H9 (cell line): ENCODE measurements at regions not wholly inside any gene's neighbourhood (a gene's known extent, or its start where the extent isn't known, plus 50 kb on each side); places are given as distances from the start of the nearest gene placed in this dataset.

Source experiments
- DNase-seq: peaks from one replicate; pipeline ENCODE4 v3.0.0-alpha.2; 2017
- H2AFZ ChIP-seq: one replicate; pipeline ENCODE4 v1.6.1; 2013; ENCODE audit warnings: mild to moderate bottlenecking, low read length, control low read depth, moderate library complexity
- H2AK5ac ChIP-seq: 2 replicates; pipeline ENCODE4 v1.6.1; 2013; ENCODE audit warnings: low read length, control low read depth, mixed read lengths; ENCODE audit not compliant: insufficient read length
- H2BK120ac ChIP-seq: one replicate; pipeline ENCODE4 v1.6.1; 2013; ENCODE audit warnings: low read depth, mild to moderate bottlenecking, low read length, control low read depth, inconsistent platforms; ENCODE audit not compliant: poor library complexity, severe bottlenecking
- H2BK12ac ChIP-seq: 2 replicates; pipeline ENCODE4 v1.6.1; 2013; ENCODE audit warnings: low read length, control low read depth, mixed read lengths, low read depth; ENCODE audit not compliant: insufficient read length
- H2BK15ac ChIP-seq: 2 replicates; pipeline ENCODE4 v1.6.1; 2013; ENCODE audit warnings: low read depth, low read length, control low read depth
- H2BK20ac ChIP-seq: one replicate; pipeline ENCODE4 v1.6.1; 2013; ENCODE audit warnings: low read depth, mild to moderate bottlenecking, low read length, control low read depth, inconsistent platforms; ENCODE audit not compliant: poor library complexity, severe bottlenecking
- H2BK5ac ChIP-seq: 2 replicates; pipeline ENCODE4 v1.6.1; 2013; ENCODE audit warnings: low read length, control low read depth, mixed read lengths; ENCODE audit not compliant: insufficient read length
- H3K14ac ChIP-seq: 2 replicates; pipeline ENCODE4 v1.6.1; 2013; ENCODE audit warnings: low read length, control low read depth; ENCODE audit not compliant: insufficient read depth
- H3K18ac ChIP-seq: 2 replicates; pipeline ENCODE4 v1.6.1; 2013; ENCODE audit warnings: low read depth, mild to moderate bottlenecking, mixed read lengths, low read length, control low read depth; ENCODE audit not compliant: insufficient read length
- H3K23ac ChIP-seq: 2 replicates; pipeline ENCODE4 v1.6.1; 2013; ENCODE audit warnings: low read length, control low read depth, mixed read lengths, low read depth; ENCODE audit not compliant: insufficient read length
- H3K23me2 ChIP-seq: 2 replicates; pipeline ENCODE4 v1.6.1; 2013; ENCODE audit warnings: low read depth, mild to moderate bottlenecking, mixed read lengths, low read length, control low read depth; ENCODE audit not compliant: insufficient read length, poor library complexity, severe bottlenecking
- H3K27ac ChIP-seq: 2 replicates; pipeline ENCODE4 v1.5.1; 2013; ENCODE audit warnings: low read length, control low read depth, mixed read lengths, low read depth; ENCODE audit not compliant: insufficient read length
- H3K27me3 ChIP-seq: 2 replicates; pipeline ENCODE4 v1.6.1; 2013; ENCODE audit warnings: low read length, control low read depth, inconsistent platforms; ENCODE audit not compliant: insufficient read depth
- H3K4ac ChIP-seq: 2 replicates; pipeline ENCODE4 v1.6.1; 2013; ENCODE audit warnings: low read depth, mild to moderate bottlenecking, control low read depth, inconsistent platforms, low read length, moderate library complexity
- H3K4me1 ChIP-seq: 2 replicates; pipeline ENCODE4 v1.6.1; 2013; ENCODE audit warnings: low read length, control low read depth, inconsistent platforms; ENCODE audit not compliant: insufficient read depth
- H3K4me2 ChIP-seq: 2 replicates; pipeline ENCODE4 v1.6.1; 2013; ENCODE audit warnings: low read length, control low read depth, mixed read lengths; ENCODE audit not compliant: insufficient read length, insufficient read depth
- H3K56ac ChIP-seq: 2 replicates; pipeline ENCODE4 v1.6.1; 2013; ENCODE audit warnings: low read depth, mild to moderate bottlenecking, mixed read lengths, low read length, control low read depth; ENCODE audit not compliant: insufficient read length
- H3K79me1 ChIP-seq: 2 replicates; pipeline ENCODE4 v1.6.1; 2013; ENCODE audit warnings: low read depth, mild to moderate bottlenecking, moderate library complexity, low read length, control low read depth, inconsistent platforms; ENCODE audit not compliant: insufficient read depth, poor library complexity, severe bottlenecking
- H3K79me2 ChIP-seq: 2 replicates; pipeline ENCODE4 v1.6.1; 2013; ENCODE audit warnings: low read length, control low read depth, inconsistent platforms; ENCODE audit not compliant: insufficient read depth
- H3K9ac ChIP-seq: 2 replicates; pipeline ENCODE4 v1.6.1; 2013; ENCODE audit warnings: low read length, control low read depth, mixed read lengths; ENCODE audit not compliant: insufficient read length; ENCODE audit errors: extremely low read depth
- H3K9me3 ChIP-seq: one replicate; pipeline ENCODE4 v1.6.1; 2013; ENCODE audit warnings: low read depth, low read length, inconsistent platforms; ENCODE audit not compliant: control insufficient read depth
- H3T11ph ChIP-seq: one replicate; pipeline ENCODE4 v1.6.1; 2013; ENCODE audit warnings: mild to moderate bottlenecking, low read length, control low read depth, inconsistent platforms
- H4K20me1 ChIP-seq: one replicate; pipeline ENCODE4 v1.6.1; 2013; ENCODE audit not compliant: control insufficient read depth, insufficient read length, insufficient read depth
- H4K5ac ChIP-seq: 2 replicates; pipeline ENCODE4 v1.6.1; 2013; ENCODE audit warnings: low read depth, mild to moderate bottlenecking, mixed read lengths, low read length, control low read depth; ENCODE audit not compliant: insufficient read length
- H4K8ac ChIP-seq: replicated peaks from 2 replicates; pipeline ENCODE4 v1.6.1; 2013; ENCODE audit warnings: low read length, control low read depth, mixed read lengths, low read depth; ENCODE audit not compliant: insufficient read length
- H4K91ac ChIP-seq: 2 replicates; pipeline ENCODE4 v1.6.1; 2013; ENCODE audit warnings: low read depth, mild to moderate bottlenecking, moderate library complexity, mixed read lengths, low read length, control low read depth; ENCODE audit not compliant: insufficient read length
- H3K27ac Mint-ChIP-seq, 3 experiments: 2 replicates in 2 of 3; 3 replicates in 1 of 3; pipeline ENCODE4 v1.8.0; 2020 to 2021; ENCODE audit warnings: mixed read lengths in 3 of 3, mild to moderate bottlenecking in 1 of 3, moderate library complexity in 1 of 3
- H3K27me3 Mint-ChIP-seq: 2 replicates; pipeline ENCODE4 v1.8.0; 2021; ENCODE audit warnings: low read depth, mild to moderate bottlenecking, moderate library complexity, mixed read lengths
- H3K36me3 Mint-ChIP-seq, 3 experiments: 2 replicates in 2 of 3; 3 replicates in 1 of 3; pipeline ENCODE4 v1.8.0; 2020 to 2021; ENCODE audit warnings: low read depth in 3 of 3, mixed read lengths in 3 of 3; ENCODE audit not compliant: insufficient read depth in 1 of 3
- H3K4me1 Mint-ChIP-seq, 2 experiments: 2 replicates each; pipeline ENCODE4 v1.8.0; 2020; ENCODE audit warnings: mixed read lengths in 2 of 2
- H3K4me3 Mint-ChIP-seq, 2 experiments: 2 replicates in 1 of 2; 3 replicates in 1 of 2; pipeline ENCODE4 v1.8.0; 2020 to 2021; ENCODE audit warnings: mild to moderate bottlenecking in 2 of 2, mixed read lengths in 2 of 2, moderate library complexity in 1 of 2
- H3K9me3 Mint-ChIP-seq, 2 experiments: 2 replicates in 1 of 2; 3 replicates in 1 of 2; pipeline ENCODE4 v1.8.0; 2020; ENCODE audit warnings: mild to moderate bottlenecking in 2 of 2, mixed read lengths in 2 of 2, moderate library complexity in 1 of 2
- CTCF ChIP-seq: fragments of 200-600 bp; sonication (generic); conservative IDR thresholded peaks from 3 replicates; pipeline ENCODE4 v1.8.0; 2021; ENCODE audit warnings: antibody characterized with exemption, mild to moderate bottlenecking
- WGBS: extraction: QIAGEN DNeasy Blood & Tissue Kit; methylation state at CpG from one replicate; pipeline ENCODE4 v1.1.7; 2013; ENCODE audit warnings: missing lambda C conversion rate, low lambda C conversion rate, mixed read lengths; ENCODE audit not compliant: insufficient read length; ENCODE audit errors: extremely low coverage; 5-methylcytosine and 5-hydroxymethylcytosine counted together

- no peaks in the 10 kb centered on the region for H3K27me3 ChIP-seq
- no peak overlapping the region for H3K56ac ChIP-seq
- no peak overlapping the region for H3K9ac ChIP-seq
- H2BK20ac ChIP-seq = no peak overlapping the region
- WGBS = no CpG with 5 or more reads among the region's 8 CpGs
- H3K23me2 ChIP-seq = no peaks in the 10 kb centered on the region
- H3K14ac ChIP-seq = no peak overlapping the region
- H3K23ac ChIP-seq = no peak overlapping the region
- no peak overlapping the region for H2AK5ac ChIP-seq
- no peak overlapping the region for H2BK5ac ChIP-seq
- H3K18ac ChIP-seq = no peak overlapping the region
- H3K4me2 ChIP-seq = no peak overlapping the region
- H2BK15ac ChIP-seq = no peak overlapping the region
- no peak overlapping the region for H3K27ac ChIP-seq
- no peaks in the 10 kb centered on the region for H4K20me1 ChIP-seq
- no peak overlapping the region for H4K91ac ChIP-seq
- no peak overlapping the region for H4K8ac ChIP-seq
- DNase-seq = no peak
- H3K4ac ChIP-seq = no peak overlapping the region
- Mint-ChIP-seq H3K36me3 (no peaks in the 10 kb centered on the region; a peak in 1 of 7 replicates), H3K4me3 (no peak overlapping the region), H3K27ac (no peak overlapping the region), H3K4me1 (peaks cover 3% of the 10 kb centered on the region in 2 experiments; a peak in 3 of 4 replicates), H3K27me3 (no peaks in the 10 kb centered on the region), H3K9me3 (no peaks in the 10 kb centered on the region)
- H3K9me3 ChIP-seq = no peaks in the 10 kb centered on the region
- no peak overlapping the region for H4K5ac ChIP-seq
- H2AFZ ChIP-seq = no peak overlapping the region
- H3K79me1 ChIP-seq = no peaks in the 10 kb centered on the region
- no peaks in the 10 kb centered on the region for H3K79me2 ChIP-seq
- H2BK120ac ChIP-seq = no peak overlapping the region
- no peak overlapping the region for H3T11ph ChIP-seq
- TF ChIP-seq CTCF = no peak
- H3K4me1 ChIP-seq = no peaks in the 10 kb centered on the region
- H2BK12ac ChIP-seq = no peak overlapping the region
Measured at GRCh38 chr7:54915870-54916598, 102.8 kb upstream of the EGFR start.
